Posterior cingulate gyrus (tissue), 11 donors: ENCODE measurements at regions not wholly inside any gene's neighbourhood (a gene's known extent, or its start where the extent isn't known, plus 50 kb on each side); places are given as distances from the start of the nearest gene placed in this dataset.

ENCODE experiments used
- DNase-seq, 10 donors: peaks; one replicate each; pipeline versions ENCODE4 v3.0.0 to v3.0.0-alpha.2; 2020 to 2021; ENCODE audit warnings: mixed read lengths in 3 of 10
- intact Hi-C: fragments of 100-400 bp; cut with DNase I; formaldehyde crosslinking; loops from one replicate; pipeline ENCODE4 v1.15.1; 2023

GRCh38 chr6:76466286-76466685, 393.8 kb upstream of the IMPG1 start:
- DNase-seq: no peak
- intact Hi-C loops: no loop called here

- DNase-seq: no peak
- intact Hi-C loops: no loop called here
These were observed 392.9 kb upstream of the IMPG1 start for GRCh38 chr6:76465410-76465809.

GRCh38 chr6:76453270-76453669, 380.8 kb upstream of the IMPG1 start:
- DNase-seq: peak in 3 of 10 donors; percentile 67 to 81 (median 73)
- intact Hi-C loops: no loop called here

- peak in 2 of 10 donors; percentile 51 to 73 for DNase-seq
- intact Hi-C loops: no loop called here
These were observed 379.7 kb upstream of the IMPG1 start for GRCh38 chr6:76451926-76452709.

- no peak for DNase-seq
These were observed 375.6 kb upstream of the IMPG1 start for GRCh38 chr6:76448109-76448508.

GRCh38 chr6:76441875-76442274, 369.4 kb upstream of the IMPG1 start:
- no peak for DNase-seq
- intact Hi-C loops: no loop called here

More at GRCh38 chr6:76448109-76448508, 375.6 kb upstream of the IMPG1 start:
- intact Hi-C loops: no loop called here

- DNase-seq: no peak
- intact Hi-C loops: no loop called here
These were observed 367.3 kb upstream of the IMPG1 start for GRCh38 chr6:76439811-76440210.

GRCh38 chr6:76438768-76439167, 366.3 kb upstream of the IMPG1 start:
- no peak for DNase-seq
- intact Hi-C loops: no loop called here

GRCh38 chr6:76435174-76435573, 362.7 kb upstream of the IMPG1 start:
- intact Hi-C loops: no loop called here
- DNase-seq: no peak

- no peak for DNase-seq
- intact Hi-C loops: no loop called here
These were observed 350.2 kb upstream of the IMPG1 start for GRCh38 chr6:76422511-76423213.

GRCh38 chr6:76420094-76420493, 347.6 kb upstream of the IMPG1 start:
- DNase-seq: no peak
- intact Hi-C loops: no loop called here

- intact Hi-C loops: no loop called here
- no peak for DNase-seq
These were observed 346.2 kb upstream of the IMPG1 start for GRCh38 chr6:76418560-76419223.

GRCh38 chr6:76416821-76417605, 344.6 kb upstream of the IMPG1 start:
- DNase-seq: peak in 1 of 10 donors; percentile 51
- intact Hi-C loops: no loop called here

- no peak for DNase-seq
- intact Hi-C loops: no loop called here
These were observed 330.6 kb upstream of the IMPG1 start for GRCh38 chr6:76403064-76403463.

- intact Hi-C loops: no loop called here
- DNase-seq: no peak
These were observed 325.5 kb upstream of the IMPG1 start for GRCh38 chr6:76397966-76398365.

- DNase-seq: no peak
- intact Hi-C loops: no loop called here
These were observed 309.7 kb upstream of the IMPG1 start for GRCh38 chr6:76382201-76382600.

- no peak for DNase-seq
- intact Hi-C loops: no loop called here
These were observed 309.1 kb upstream of the IMPG1 start for GRCh38 chr6:76381612-76382011.

GRCh38 chr6:76351275-76351674, 278.8 kb upstream of the IMPG1 start:
- DNase-seq: no peak
- intact Hi-C loops: no loop called here

GRCh38 chr6:76347539-76347938, 275.1 kb upstream of the IMPG1 start:
- intact Hi-C loops: no loop called here
- DNase-seq: no peak

- intact Hi-C loops: no loop called here
- DNase-seq: no peak
These were observed 270.2 kb upstream of the IMPG1 start for GRCh38 chr6:76342611-76343160.
